ENCODE measurements at regions not wholly inside any gene's neighbourhood (a gene's known extent, or its start where the extent isn't known, plus 50 kb on each side); places are given as distances from the start of the nearest gene placed in this dataset.
"Not testable (repeated sequence)": the region's sequence is repeated elsewhere in the genome, so short reads cannot be mapped to it uniquely, and the experiment has no call there.

DNA sequence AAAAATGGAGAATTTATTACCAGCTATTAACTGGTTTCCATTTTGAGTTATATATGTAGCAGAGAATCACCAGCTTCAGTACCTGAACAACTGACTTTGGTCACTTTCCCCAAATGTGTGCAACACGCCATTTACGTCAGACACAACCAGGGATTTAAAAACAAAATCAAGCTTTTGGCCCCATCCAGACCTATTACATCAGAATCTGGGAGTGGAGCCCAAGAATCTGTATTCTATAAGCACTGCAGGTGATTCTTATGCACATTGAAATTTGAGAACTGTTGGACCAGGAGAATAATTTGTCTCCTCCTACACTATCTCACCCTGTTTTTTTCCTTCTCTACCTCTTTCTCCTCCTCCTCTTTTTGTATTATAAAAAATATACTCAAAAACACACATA, 295.9 kb downstream of the PRELID2 start:
- no peaks in the 10 kb centered on the region for H3K4me1 ChIP-seq (ENCODE audit: control insufficient read depth in 1 of 2, insufficient read depth in 2 of 2, low read length in 2 of 2)
- H3K27me3 ChIP-seq (ENCODE audit: low read depth, low read length): no peaks in the 10 kb centered on the region
- H3K4me3 ChIP-seq (ENCODE audit: low read depth in 1 of 2, low read length in 2 of 2): no peak overlapping the region
- no peaks in the 10 kb centered on the region for H3K36me3 ChIP-seq (ENCODE audit: control insufficient read depth in 1 of 2, insufficient read depth in 2 of 2, low read length in 2 of 2)
- no peak overlapping the region for H3K27ac ChIP-seq (ENCODE audit: low read length)
- peaks cover 0 to 5% of the 10 kb centered on the region in 2 donors for H3K9me3 ChIP-seq (ENCODE audit: control insufficient read depth in 1 of 2, low read length in 2 of 2)

DNA sequence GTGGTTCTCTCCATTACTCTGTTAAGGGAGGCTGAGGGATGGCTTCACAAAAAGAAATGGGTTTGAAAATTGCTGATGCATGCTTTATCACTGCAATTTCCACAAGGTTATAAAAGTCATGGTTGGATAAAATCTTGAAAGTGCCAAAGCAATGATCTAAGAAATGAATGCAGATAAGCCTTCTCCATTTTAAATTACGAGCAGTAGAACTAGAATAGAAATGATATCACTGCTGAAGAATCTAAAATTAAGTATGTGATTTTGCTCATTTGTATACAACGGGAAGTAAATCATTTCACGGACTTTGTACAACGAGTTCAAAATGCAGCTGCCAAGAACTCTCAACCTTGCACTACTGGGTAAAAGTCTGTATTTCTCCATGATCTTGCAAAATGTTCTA, 299.0 kb downstream of the PRELID2 start:
- Histone ChIP-seq H3K27ac (ENCODE audit: low read length) (no peak overlapping the region), H3K36me3 (ENCODE audit: control insufficient read depth in 1 of 2, insufficient read depth in 2 of 2, low read length in 2 of 2) (no peaks in the 10 kb centered on the region), H3K9me3 (ENCODE audit: control insufficient read depth in 1 of 2, low read length in 2 of 2) (peaks cover 0 to 5% of the 10 kb centered on the region in 2 donors), H3K4me3 (ENCODE audit: low read depth in 1 of 2, low read length in 2 of 2) (no peak overlapping the region), H3K27me3 (ENCODE audit: low read depth, low read length) (no peaks in the 10 kb centered on the region), H3K4me1 (ENCODE audit: control insufficient read depth in 1 of 2, insufficient read depth in 2 of 2, low read length in 2 of 2) (no peaks in the 10 kb centered on the region)

DNA sequence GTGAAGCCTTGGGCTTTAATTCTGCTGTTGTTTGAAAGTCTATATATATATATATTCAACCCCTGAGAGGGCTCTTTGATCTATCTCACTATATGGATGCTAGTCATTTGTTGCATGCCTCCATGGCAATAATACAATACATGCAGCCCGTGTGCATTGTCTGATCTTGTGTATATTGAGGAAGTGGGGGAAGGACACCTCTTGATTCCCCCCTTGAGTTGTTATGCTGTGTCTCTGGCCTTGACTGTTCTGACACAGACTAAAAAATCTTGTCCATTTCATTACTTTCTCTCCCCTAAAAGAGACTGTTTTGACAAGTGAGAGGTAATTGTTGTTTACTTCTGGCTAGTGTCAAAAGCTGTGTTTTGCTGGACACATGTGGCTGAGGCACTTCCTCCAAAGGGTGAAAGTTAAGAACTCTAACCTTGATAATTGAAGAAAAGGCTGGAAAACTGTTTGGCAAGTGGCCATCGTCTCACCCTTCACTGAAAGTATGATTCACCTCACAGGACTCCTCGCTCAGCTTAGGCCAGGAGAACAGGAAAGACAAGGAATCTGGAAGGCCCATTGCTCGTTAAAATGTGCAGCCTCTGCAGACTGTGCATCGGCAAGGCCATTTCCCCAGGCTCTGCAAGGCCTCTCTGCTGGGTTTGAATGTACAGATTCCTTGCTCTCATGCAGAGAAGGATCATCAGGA, 304.0 kb downstream of the PRELID2 start:
- no peaks in the 10 kb centered on the region for H3K27me3 ChIP-seq (ENCODE audit: low read depth, low read length)
- no peak overlapping the region for H3K27ac ChIP-seq (ENCODE audit: low read length)
- H3K4me1 ChIP-seq (ENCODE audit: control insufficient read depth in 1 of 2, insufficient read depth in 2 of 2, low read length in 2 of 2): no peaks in the 10 kb centered on the region
- no peaks in the 10 kb centered on the region for H3K36me3 ChIP-seq (ENCODE audit: control insufficient read depth in 1 of 2, insufficient read depth in 2 of 2, low read length in 2 of 2)
- no peaks in the 10 kb centered on the region for H3K9me3 ChIP-seq (ENCODE audit: control insufficient read depth in 1 of 2, low read length in 2 of 2)
- no peak overlapping the region for H3K4me3 ChIP-seq (ENCODE audit: low read depth in 1 of 2, low read length in 2 of 2)

DNA sequence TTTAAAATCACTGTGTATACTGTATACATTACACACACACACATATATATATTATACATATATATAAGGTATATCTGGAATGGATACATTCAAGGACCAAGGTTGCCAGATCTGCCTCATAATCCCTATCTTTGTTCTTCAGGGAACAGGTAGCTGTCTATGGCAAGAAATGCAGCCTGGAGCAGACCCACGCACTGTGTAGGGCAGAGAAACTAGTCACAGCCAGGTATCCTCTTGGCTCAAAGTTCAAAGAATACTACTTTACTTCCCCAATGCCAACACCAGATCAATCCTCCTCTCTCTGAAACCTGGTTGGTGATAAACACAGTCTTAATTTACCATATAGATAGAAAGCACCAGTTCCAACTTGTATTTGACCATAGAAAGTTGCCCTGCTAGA, 313.6 kb downstream of the PRELID2 start:
- peaks cover 0 to 3% of the 10 kb centered on the region in 2 donors for H3K9me3 ChIP-seq (ENCODE audit: control insufficient read depth in 1 of 2, low read length in 2 of 2)
- no peak overlapping the region for H3K4me3 ChIP-seq (ENCODE audit: low read depth in 1 of 2, low read length in 2 of 2)
- H3K4me1 ChIP-seq (ENCODE audit: control insufficient read depth in 1 of 2, insufficient read depth in 2 of 2, low read length in 2 of 2): no peaks in the 10 kb centered on the region
- no peaks in the 10 kb centered on the region for H3K27me3 ChIP-seq (ENCODE audit: low read depth, low read length)
- H3K27ac ChIP-seq (ENCODE audit: low read length): no peak overlapping the region
- H3K36me3 ChIP-seq (ENCODE audit: control insufficient read depth in 1 of 2, insufficient read depth in 2 of 2, low read length in 2 of 2): no peaks in the 10 kb centered on the region

DNA sequence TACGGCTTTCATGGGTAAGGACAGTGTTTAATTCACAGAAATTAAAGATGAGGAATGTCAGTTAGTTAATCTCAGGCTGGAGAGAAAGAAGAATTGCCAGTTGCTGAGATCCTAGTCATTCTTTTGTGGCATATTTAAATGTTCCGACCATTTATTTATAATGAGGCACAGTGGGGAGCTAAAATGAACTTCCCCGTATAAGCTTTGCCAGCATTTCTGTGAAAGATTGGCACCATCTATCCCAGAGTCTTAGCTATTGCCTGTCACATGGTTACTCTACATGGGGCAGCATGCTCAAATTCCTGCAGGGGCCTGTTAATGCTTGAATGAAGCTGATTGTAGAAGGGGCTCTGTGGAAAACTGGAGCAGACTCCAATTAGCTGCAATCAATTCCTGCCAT, 314.1 kb downstream of the PRELID2 start:
- Histone ChIP-seq H3K9me3 (ENCODE audit: control insufficient read depth in 1 of 2, low read length in 2 of 2) (peaks cover 0 to 3% of the 10 kb centered on the region in 2 donors), H3K27me3 (ENCODE audit: low read depth, low read length) (no peaks in the 10 kb centered on the region), H3K4me3 (ENCODE audit: low read depth in 1 of 2, low read length in 2 of 2) (no peak overlapping the region), H3K4me1 (ENCODE audit: control insufficient read depth in 1 of 2, insufficient read depth in 2 of 2, low read length in 2 of 2) (no peaks in the 10 kb centered on the region), H3K36me3 (ENCODE audit: control insufficient read depth in 1 of 2, insufficient read depth in 2 of 2, low read length in 2 of 2) (no peaks in the 10 kb centered on the region), H3K27ac (ENCODE audit: low read length) (no peak overlapping the region)

DNA sequence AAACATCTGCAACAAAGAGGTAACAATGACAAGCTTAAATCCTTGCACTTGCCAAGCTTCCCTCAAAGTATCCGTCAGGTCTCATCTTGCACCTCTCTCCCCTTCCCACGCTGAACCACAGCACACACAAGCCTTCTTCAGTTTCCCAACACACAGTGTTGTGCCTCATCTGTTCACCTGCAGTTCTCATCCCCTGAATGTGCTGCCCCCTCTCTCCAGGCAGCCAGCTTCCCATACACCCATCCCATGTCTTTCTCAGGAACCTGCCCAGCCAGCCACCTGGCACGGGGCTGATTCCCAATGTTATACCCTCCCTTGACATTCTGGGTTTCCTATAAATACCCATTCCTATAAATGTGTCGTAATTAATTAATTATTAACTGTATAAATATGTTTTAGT, 314.8 kb downstream of the PRELID2 start:
- H3K4me3 ChIP-seq (ENCODE audit: low read depth in 1 of 2, low read length in 2 of 2): no peak overlapping the region
- no peaks in the 10 kb centered on the region for H3K36me3 ChIP-seq (ENCODE audit: control insufficient read depth in 1 of 2, insufficient read depth in 2 of 2, low read length in 2 of 2)
- no peaks in the 10 kb centered on the region for H3K27me3 ChIP-seq (ENCODE audit: low read depth, low read length)
- H3K9me3 ChIP-seq (ENCODE audit: control insufficient read depth in 1 of 2, low read length in 2 of 2): peaks cover 0 to 3% of the 10 kb centered on the region in 2 donors
- no peaks in the 10 kb centered on the region for H3K4me1 ChIP-seq (ENCODE audit: control insufficient read depth in 1 of 2, insufficient read depth in 2 of 2, low read length in 2 of 2)
- no peak overlapping the region for H3K27ac ChIP-seq (ENCODE audit: low read length)

DNA sequence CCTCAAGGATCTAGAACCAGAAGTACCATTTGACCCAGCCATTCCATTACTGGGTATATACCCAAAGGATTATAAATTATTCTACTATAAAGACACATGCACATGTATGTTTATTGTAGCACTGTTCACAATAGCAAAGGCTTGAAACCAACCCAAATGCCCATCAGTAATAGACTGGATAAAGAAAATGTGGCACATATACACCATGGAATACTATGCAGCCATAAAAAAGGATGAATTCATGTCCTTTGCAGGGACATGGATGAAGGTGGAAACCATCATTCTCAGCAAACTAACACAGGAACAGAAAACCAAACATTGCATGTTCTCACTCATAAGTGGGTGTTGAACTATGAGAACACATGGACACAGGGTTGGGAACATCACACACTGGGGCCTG, 317.6 kb downstream of the PRELID2 start:
- H3K9me3 ChIP-seq (ENCODE audit: control insufficient read depth in 1 of 2, low read length in 2 of 2); H3K27ac ChIP-seq (ENCODE audit: low read length); H3K36me3 ChIP-seq (ENCODE audit: control insufficient read depth in 1 of 2, insufficient read depth in 2 of 2, low read length in 2 of 2); H3K4me1 ChIP-seq (ENCODE audit: control insufficient read depth in 1 of 2, insufficient read depth in 2 of 2, low read length in 2 of 2); H3K27me3 ChIP-seq (ENCODE audit: low read depth, low read length); H3K4me3 ChIP-seq (ENCODE audit: low read depth in 1 of 2, low read length in 2 of 2): not testable (repeated sequence)

DNA sequence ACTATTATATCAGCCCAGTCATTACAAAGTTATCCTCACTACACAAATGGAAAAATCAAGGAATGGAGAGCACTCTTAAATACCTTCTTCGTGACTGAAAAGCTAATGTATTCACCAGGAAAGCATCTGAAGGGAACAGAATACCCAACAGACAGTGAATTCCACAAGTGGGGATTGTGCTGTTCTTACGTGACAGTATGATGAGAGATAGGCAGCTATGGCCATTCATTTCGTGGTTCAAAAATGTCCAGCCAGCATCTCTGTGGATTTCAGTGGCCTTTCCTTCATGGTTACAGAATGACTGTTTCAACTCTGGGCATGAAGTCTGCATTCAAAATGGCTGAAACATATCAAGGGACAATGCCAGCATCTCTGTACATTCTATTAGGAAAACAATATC, 323.8 kb downstream of the PRELID2 start:
- H3K36me3 ChIP-seq (ENCODE audit: control insufficient read depth in 1 of 2, insufficient read depth in 2 of 2, low read length in 2 of 2): no peaks in the 10 kb centered on the region
- H3K27me3 ChIP-seq (ENCODE audit: low read depth, low read length): no peaks in the 10 kb centered on the region
- no peaks in the 10 kb centered on the region for H3K9me3 ChIP-seq (ENCODE audit: control insufficient read depth in 1 of 2, low read length in 2 of 2)
- no peak overlapping the region for H3K27ac ChIP-seq (ENCODE audit: low read length)
- H3K4me1 ChIP-seq (ENCODE audit: control insufficient read depth in 1 of 2, insufficient read depth in 2 of 2, low read length in 2 of 2): peaks cover 5 to 12% of the 10 kb centered on the region in 2 donors
- no peak overlapping the region for H3K4me3 ChIP-seq (ENCODE audit: low read depth in 1 of 2, low read length in 2 of 2)

DNA sequence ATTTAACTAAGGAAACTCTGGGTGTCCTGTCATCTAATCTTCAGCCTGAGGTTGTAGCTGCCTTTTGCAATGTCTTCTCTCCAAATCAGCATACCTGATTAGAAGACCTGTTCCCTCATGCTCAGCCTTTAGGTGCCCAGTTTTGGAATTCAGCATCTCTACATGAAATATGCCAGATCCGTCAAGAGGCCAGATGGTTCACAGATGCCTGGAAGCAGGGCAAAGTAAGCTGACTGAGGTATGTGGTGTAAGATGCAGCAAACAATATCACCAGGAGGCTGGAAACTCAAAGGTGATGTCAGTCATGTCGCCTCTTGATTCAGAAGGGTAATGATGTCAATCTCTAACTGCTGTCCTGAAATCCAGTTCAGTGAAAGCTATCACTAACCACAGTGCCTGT, 324.4 kb downstream of the PRELID2 start:
- no peaks in the 10 kb centered on the region for H3K36me3 ChIP-seq (ENCODE audit: control insufficient read depth in 1 of 2, insufficient read depth in 2 of 2, low read length in 2 of 2)
- H3K9me3 ChIP-seq (ENCODE audit: control insufficient read depth in 1 of 2, low read length in 2 of 2): no peaks in the 10 kb centered on the region
- H3K4me3 ChIP-seq (ENCODE audit: low read depth in 1 of 2, low read length in 2 of 2): no peak overlapping the region
- no peaks in the 10 kb centered on the region for H3K27me3 ChIP-seq (ENCODE audit: low read depth, low read length)
- no peak overlapping the region for H3K27ac ChIP-seq (ENCODE audit: low read length)
- peaks cover 5 to 12% of the 10 kb centered on the region in 2 donors for H3K4me1 ChIP-seq (ENCODE audit: control insufficient read depth in 1 of 2, insufficient read depth in 2 of 2, low read length in 2 of 2)

DNA sequence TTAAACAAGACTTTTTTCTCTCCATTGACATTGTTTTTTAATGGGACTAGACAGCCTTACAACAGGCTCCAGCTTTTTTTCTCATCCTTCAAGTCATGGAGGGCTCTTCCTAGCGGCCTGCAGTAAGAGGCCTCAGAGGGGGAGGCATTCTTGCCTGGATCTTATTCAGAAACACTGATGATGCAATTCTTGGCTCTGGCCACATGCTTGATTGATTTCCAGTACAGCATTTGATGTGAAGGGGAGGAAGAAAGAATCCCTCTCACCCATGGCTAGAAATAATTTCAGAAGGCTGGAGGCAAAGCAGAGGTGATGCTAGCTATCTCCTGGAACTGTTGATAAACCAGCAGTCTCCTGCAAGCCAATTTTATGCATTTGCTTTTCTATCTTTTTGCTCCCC, 324.8 kb downstream of the PRELID2 start:
- H3K36me3 ChIP-seq (ENCODE audit: control insufficient read depth in 1 of 2, insufficient read depth in 2 of 2, low read length in 2 of 2): no peaks in the 10 kb centered on the region
- H3K27me3 ChIP-seq (ENCODE audit: low read depth, low read length): no peaks in the 10 kb centered on the region
- no peaks in the 10 kb centered on the region for H3K9me3 ChIP-seq (ENCODE audit: control insufficient read depth in 1 of 2, low read length in 2 of 2)
- H3K27ac ChIP-seq (ENCODE audit: low read length): no peak overlapping the region
- H3K4me1 ChIP-seq (ENCODE audit: control insufficient read depth in 1 of 2, insufficient read depth in 2 of 2, low read length in 2 of 2): peaks cover 5 to 12% of the 10 kb centered on the region in 2 donors
- no peak overlapping the region for H3K4me3 ChIP-seq (ENCODE audit: low read depth in 1 of 2, low read length in 2 of 2)

DNA sequence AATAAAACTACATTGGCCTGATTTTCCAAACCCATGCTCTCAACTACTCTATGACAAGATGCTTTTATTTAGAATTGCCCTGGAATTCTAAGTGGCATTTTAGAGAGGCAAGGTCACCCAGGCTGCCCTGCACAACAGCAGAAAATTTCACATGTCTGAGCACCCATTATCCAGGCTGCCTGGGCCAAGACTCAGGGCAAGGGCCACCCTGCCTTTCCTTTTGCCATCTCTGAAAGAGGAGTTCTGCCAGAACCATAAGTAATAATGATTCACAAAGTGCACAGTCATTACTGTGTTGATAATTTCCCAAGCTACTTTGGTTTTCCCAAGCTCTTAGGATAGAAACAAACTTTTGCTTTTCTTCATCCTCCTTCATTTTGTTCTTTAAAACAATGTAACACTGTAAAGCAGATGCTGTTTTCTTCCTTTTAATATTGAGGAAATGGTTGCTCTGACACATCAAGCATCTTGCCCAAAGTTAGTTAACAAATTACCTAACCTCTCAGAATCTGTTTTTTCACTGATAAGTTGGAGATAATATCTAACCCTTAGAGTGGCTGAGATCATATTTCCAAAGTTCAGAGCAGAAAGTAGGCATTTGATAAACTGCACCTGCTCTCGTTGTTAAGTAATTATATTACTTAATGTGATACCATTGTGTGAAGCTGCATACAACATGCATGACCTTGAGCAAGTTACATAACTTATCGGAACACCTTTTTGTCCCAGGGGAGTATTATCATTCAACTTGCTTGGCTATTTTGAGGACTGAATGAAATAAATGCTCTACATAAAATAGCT, 325.6 kb downstream of the PRELID2 start:
- Histone ChIP-seq H3K27me3 (ENCODE audit: low read depth, low read length) (no peaks in the 10 kb centered on the region), H3K9me3 (ENCODE audit: control insufficient read depth in 1 of 2, low read length in 2 of 2) (no peaks in the 10 kb centered on the region), H3K4me3 (ENCODE audit: low read depth in 1 of 2, low read length in 2 of 2) (no peak overlapping the region), H3K4me1 (ENCODE audit: control insufficient read depth in 1 of 2, insufficient read depth in 2 of 2, low read length in 2 of 2) (peaks cover 5 to 12% of the 10 kb centered on the region in 2 donors), H3K27ac (ENCODE audit: low read length) (no peak overlapping the region), H3K36me3 (ENCODE audit: control insufficient read depth in 1 of 2, insufficient read depth in 2 of 2, low read length in 2 of 2) (no peaks in the 10 kb centered on the region)

Measured in muscle layer of duodenum (tissue), 2 donors.